ENCODE measurements at regions not wholly inside any gene's neighbourhood (a gene's known extent, or its start where the extent isn't known, plus 50 kb on each side); places are given as distances from the start of the nearest gene placed in this dataset.

GRCh38 chr9:117523531-117524153 lies 108.8 kb upstream of the ASTN2 start:
- TF ChIP-seq CTCF (conservative IDR thresholded peaks at IDR 0.05; ENCODE audit: low read length): no peak
- no peak for TF ChIP-seq EZH2phosphoT487 (IDR thresholded peaks at IDR 0.05; ENCODE audit: borderline replicate concordance, low read depth, low read length)
